WERI-Rb-1 (cell line): ENCODE measurements at regions not wholly inside any gene's neighbourhood (a gene's known extent, or its start where the extent isn't known, plus 50 kb on each side); places are given as distances from the start of the nearest gene placed in this dataset.

Source experiments
- DNase-seq: peaks from one replicate; pipeline ENCODE4 v3.0.0-alpha.2; 2020
- H3K27ac ChIP-seq: fragments of 250-450 bp; sonication (Bioruptor Pico); 2 replicates; pipeline ENCODE4 v1.5.1; 2020; ENCODE audit warnings: mild to moderate bottlenecking, moderate library complexity
- H3K27me3 ChIP-seq: fragments of 250-450 bp; sonication (Bioruptor Pico); 2 replicates; pipeline ENCODE4 v1.5.1; 2021; ENCODE audit warnings: mild to moderate bottlenecking, low read depth, moderate library complexity; ENCODE audit not compliant: insufficient read depth, severe bottlenecking
- H3K36me3 ChIP-seq: fragments of 250-450 bp; sonication (Bioruptor Pico); 2 replicates; pipeline ENCODE4 v1.5.1; 2020; ENCODE audit warnings: mild to moderate bottlenecking, moderate library complexity
- H3K4me3 ChIP-seq: 2 replicates; pipeline ENCODE4 v1.5.1; 2011; ENCODE audit warnings: low read depth, mild to moderate bottlenecking, control low read depth, low read length
- H3K9me3 ChIP-seq: fragments of 250-450 bp; sonication (Bioruptor Pico); 2 replicates; pipeline ENCODE4 v1.5.1; 2021; ENCODE audit warnings: mild to moderate bottlenecking, moderate library complexity; ENCODE audit not compliant: severe bottlenecking
- TF ChIP-seq, protein P1 (sequence below): IDR thresholded peaks from 2 replicates; pipeline ENCODE4 v1.5.1; 2011; ENCODE audit warnings: low read depth, mild to moderate bottlenecking, control low read depth, inconsistent platforms, low read length

DNA sequence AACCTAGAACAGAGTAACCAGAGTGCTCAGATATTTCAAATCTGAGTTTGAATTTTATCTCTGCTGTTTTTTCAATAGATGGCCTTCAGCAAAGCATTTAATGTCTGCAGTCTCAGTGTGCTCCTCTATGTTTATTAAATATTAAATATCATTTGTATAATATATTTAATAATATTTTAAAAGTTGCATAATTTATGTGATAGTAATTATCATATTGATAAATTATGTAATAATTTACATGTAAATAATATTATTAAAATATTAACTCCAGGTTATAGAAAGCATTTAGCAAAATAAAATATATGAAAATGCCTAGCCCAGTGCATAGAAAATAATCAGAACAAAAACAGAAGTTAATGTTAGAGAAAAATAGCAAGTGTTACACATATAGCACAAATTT, 930.0 kb upstream of the SLC35B3 start:
- H3K9me3 ChIP-seq = peaks cover 6% of the 10 kb centered on the region
- no peaks in the 10 kb centered on the region for H3K36me3 ChIP-seq
- H3K27ac ChIP-seq = no peak overlapping the region
- no peaks in the 10 kb centered on the region for H3K27me3 ChIP-seq
- DNase-seq = no peak
- no peak overlapping the region for H3K4me3 ChIP-seq
- TF ChIP-seq, protein P1, sequence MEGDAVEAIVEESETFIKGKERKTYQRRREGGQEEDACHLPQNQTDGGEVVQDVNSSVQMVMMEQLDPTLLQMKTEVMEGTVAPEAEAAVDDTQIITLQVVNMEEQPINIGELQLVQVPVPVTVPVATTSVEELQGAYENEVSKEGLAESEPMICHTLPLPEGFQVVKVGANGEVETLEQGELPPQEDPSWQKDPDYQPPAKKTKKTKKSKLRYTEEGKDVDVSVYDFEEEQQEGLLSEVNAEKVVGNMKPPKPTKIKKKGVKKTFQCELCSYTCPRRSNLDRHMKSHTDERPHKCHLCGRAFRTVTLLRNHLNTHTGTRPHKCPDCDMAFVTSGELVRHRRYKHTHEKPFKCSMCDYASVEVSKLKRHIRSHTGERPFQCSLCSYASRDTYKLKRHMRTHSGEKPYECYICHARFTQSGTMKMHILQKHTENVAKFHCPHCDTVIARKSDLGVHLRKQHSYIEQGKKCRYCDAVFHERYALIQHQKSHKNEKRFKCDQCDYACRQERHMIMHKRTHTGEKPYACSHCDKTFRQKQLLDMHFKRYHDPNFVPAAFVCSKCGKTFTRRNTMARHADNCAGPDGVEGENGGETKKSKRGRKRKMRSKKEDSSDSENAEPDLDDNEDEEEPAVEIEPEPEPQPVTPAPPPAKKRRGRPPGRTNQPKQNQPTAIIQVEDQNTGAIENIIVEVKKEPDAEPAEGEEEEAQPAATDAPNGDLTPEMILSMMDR = no peak

GRCh38 chr6:9361749-9362148, 926.4 kb upstream of the SLC35B3 start:
- DNase-seq = no peak
- Histone ChIP-seq H3K9me3 (peaks cover 6% of the 10 kb centered on the region), H3K27ac (no peak overlapping the region), H3K4me3 (no peak overlapping the region), H3K27me3 (no peaks in the 10 kb centered on the region), H3K36me3 (no peaks in the 10 kb centered on the region)
- TF ChIP-seq, protein P1 = no peak

DNA sequence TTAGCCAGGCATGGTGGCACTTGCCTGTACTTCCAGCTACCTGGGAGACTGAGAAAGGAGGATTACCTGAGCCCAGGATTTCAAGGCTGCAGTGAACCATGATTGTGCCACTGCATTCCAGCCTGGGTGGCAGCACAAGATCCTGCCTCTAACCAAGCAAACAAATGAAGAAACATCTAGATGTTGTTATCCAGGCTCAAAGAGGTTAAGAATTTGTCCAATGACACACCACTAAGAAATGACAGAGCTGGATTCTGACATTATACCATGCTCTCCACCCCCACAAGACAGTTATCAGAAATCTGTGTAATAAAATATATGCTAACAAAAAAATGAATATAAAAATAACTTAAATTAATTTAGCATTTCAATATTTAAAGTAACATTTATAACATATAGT, 925.5 kb upstream of the SLC35B3 start:
- Histone ChIP-seq H3K36me3 (no peaks in the 10 kb centered on the region), H3K27me3 (no peaks in the 10 kb centered on the region), H3K4me3 (no peak overlapping the region), H3K27ac (no peak overlapping the region), H3K9me3 (peaks cover 6% of the 10 kb centered on the region)
- TF ChIP-seq, protein P1 = no peak
- DNase-seq = no peak

DNA sequence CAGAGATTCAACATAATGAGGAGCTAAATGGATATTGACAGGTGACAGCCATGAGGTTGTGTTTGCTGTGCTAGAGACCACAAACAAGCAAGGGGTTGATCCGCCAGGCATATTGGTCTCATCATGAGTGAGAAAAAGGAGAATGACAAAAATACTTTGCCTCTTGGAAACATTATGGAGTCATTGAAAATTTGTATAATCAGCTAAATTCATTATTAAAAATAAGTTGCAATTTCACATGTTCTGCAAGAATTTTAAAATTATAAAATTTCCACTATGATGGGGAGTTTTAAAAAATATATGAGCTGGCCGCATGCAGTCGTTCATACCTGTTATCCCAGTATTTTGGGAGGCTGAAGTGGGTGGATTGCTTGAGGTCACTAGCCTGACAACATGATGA, 912.3 kb upstream of the SLC35B3 start:
- Histone ChIP-seq H3K9me3 (no peaks in the 10 kb centered on the region), H3K27me3 (no peaks in the 10 kb centered on the region), H3K36me3 (no peaks in the 10 kb centered on the region), H3K4me3 (no peak overlapping the region), H3K27ac (no peak overlapping the region)
- no peak for DNase-seq
- TF ChIP-seq, protein P1 = no peak

DNA sequence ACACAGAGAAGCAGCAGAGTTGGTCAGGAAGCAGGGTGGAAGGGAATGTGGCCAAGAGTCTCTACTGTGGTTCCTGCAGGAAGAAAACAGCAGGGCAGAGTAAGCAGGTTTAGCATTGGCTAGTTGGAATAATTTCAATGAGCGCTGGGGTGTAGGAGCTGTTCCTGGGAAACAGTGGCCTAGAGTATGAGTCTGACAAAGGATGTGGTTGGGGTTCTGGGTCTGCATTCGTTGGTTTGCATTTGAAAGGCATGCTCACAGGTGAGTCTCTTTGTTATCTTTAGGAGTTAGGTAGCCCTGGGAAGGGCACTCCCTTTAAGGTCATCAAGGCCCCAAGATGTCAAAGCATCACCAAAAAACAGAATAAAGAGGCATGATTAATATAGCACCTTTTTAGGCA, 911.6 kb upstream of the SLC35B3 start:
- Histone ChIP-seq H3K27ac (no peak overlapping the region), H3K4me3 (no peak overlapping the region), H3K36me3 (no peaks in the 10 kb centered on the region), H3K27me3 (no peaks in the 10 kb centered on the region), H3K9me3 (no peaks in the 10 kb centered on the region)
- TF ChIP-seq, protein P1 = no peak
- no peak for DNase-seq

DNA sequence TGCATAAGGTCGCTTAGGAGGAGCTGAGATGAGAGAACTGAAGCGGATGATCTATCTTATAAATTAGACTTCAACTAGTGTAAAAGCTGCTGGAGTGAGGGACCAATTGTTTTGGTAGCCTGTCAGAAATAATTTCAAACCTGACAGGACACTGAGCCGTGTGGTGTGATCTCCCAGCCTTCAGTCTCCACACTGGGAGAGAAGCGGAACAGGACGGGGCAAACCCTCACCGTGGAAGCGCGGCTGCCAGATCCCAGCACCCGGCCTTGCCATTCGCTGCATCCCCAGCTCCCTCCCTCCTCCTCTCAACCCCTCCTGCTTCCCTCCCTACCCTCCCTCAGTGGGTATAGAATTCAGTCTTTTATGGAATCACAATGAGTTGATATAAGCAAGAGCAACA, 900.1 kb upstream of the SLC35B3 start:
- Histone ChIP-seq H3K27ac (no peak overlapping the region), H3K27me3 (no peaks in the 10 kb centered on the region), H3K36me3 (no peaks in the 10 kb centered on the region), H3K4me3 (no peak overlapping the region), H3K9me3 (no peaks in the 10 kb centered on the region)
- no peak for DNase-seq
- TF ChIP-seq, protein P1 = no peak
